Tibial nerve (tissue), 4 donors: ENCODE measurements at regions not wholly inside any gene's neighbourhood (a gene's known extent, or its start where the extent isn't known, plus 50 kb on each side); places are given as distances from the start of the nearest gene placed in this dataset.

Experiments
- DNase-seq, 2 donors: peaks; one replicate each; pipeline ENCODE4 v3.0.0-alpha.2; 2019; ENCODE audit warnings: low spot score in 2 of 2
- H3K27ac ChIP-seq, 4 donors: fragments of 200-600 bp; sonication (generic) in 3 of 4; one replicate each; pipeline ENCODE4 v1.5.1; 2017 to 2019; ENCODE audit warnings: mild to moderate bottlenecking in 1 of 4
- H3K27me3 ChIP-seq, 2 donors: fragments of 200-600 bp; sonication (generic) in 1 of 2; one replicate each; pipeline versions ENCODE4 v1.5.1 to v1.6.0; 2017 to 2019
- H3K36me3 ChIP-seq, 3 donors: fragments of 200-600 bp; sonication (generic); one replicate each; pipeline ENCODE4 v1.5.1; 2018 to 2019
- H3K4me1 ChIP-seq, 4 donors: fragments of 200-600 bp; sonication (generic) in 3 of 4; one replicate each; pipeline ENCODE4 v1.5.1; 2017 to 2019
- H3K4me3 ChIP-seq, 4 donors: fragments of 200-600 bp; sonication (generic) in 3 of 4; one replicate each; pipeline ENCODE4 v1.5.1; 2017 to 2019; ENCODE audit warnings: mild to moderate bottlenecking in 1 of 4, moderate library complexity in 1 of 4
- H3K9me3 ChIP-seq, 4 donors: fragments of 200-600 bp; sonication (generic) in 3 of 4; one replicate each; pipeline ENCODE4 v1.5.1; 2017 to 2019
- CTCF ChIP-seq, 5 experiments: fragments of 200-600 bp in 3 of 5; fragments of 450-650 bp in 2 of 5; sonication (generic) in 3 of 5; IDR thresholded peaks; one replicate each; pipeline ENCODE4 v1.5.1; 2016 to 2019; ENCODE audit warnings: antibody characterized with exemption in 5 of 5, mild to moderate bottlenecking in 3 of 5, moderate library complexity in 2 of 5
- EP300 ChIP-seq, 2 donors: sonication (generic); formaldehyde crosslinking; IDR thresholded peaks; one replicate each; pipeline ENCODE4 v1.6.1; 2017; ENCODE audit warnings: antibody characterized with exemption in 2 of 2, mild to moderate bottlenecking in 1 of 2
- POLR2A ChIP-seq, 2 donors: fragments of 450-650 bp; IDR thresholded peaks; one replicate each; pipeline ENCODE4 v1.6.1; 2017; ENCODE audit warnings: antibody characterized with exemption in 2 of 2, mild to moderate bottlenecking in 2 of 2, moderate library complexity in 2 of 2
- WGBS, 2 donors: methylation state at CpG; one replicate each; pipeline ENCODE4 v1.1.5; 2018; 5-methylcytosine and 5-hydroxymethylcytosine counted together

- Histone ChIP-seq H3K9me3 (no peaks in the 10 kb centered on the region), H3K27ac (no peak overlapping the region), H3K4me1 (no peaks in the 10 kb centered on the region), H3K36me3 (no peaks in the 10 kb centered on the region), H3K4me3 (no peak overlapping the region), H3K27me3 (no peaks in the 10 kb centered on the region)
- WGBS, 2 donors = 46 to 51% methylated on average over 3 of the region's 3 CpGs
- TF ChIP-seq CTCF (IDR thresholded peaks at IDR 0.05) (no peak), EP300 (IDR thresholded peaks at IDR 0.05) (no peak), POLR2A (IDR thresholded peaks at IDR 0.05) (no peak)
- no peak for DNase-seq
These were observed 133.9 kb upstream of the CDH20 start for GRCh38 chr18:61199171-61199848.

GRCh38 chr18:61201511-61201910 is 131.7 kb upstream of the CDH20 start:
- H3K4me3 ChIP-seq = no peak overlapping the region
- WGBS, 2 donors = 34 to 37% methylated on average over 2 of the region's 2 CpGs
- no peaks in the 10 kb centered on the region for H3K4me1 ChIP-seq

GRCh38 chr18:61203151-61203550 is 130.1 kb upstream of the CDH20 start:
- no peaks in the 10 kb centered on the region for H3K4me1 ChIP-seq
- no peaks in the 10 kb centered on the region for H3K27me3 ChIP-seq
- H3K36me3 ChIP-seq = no peaks in the 10 kb centered on the region
- H3K4me3 ChIP-seq = no peak overlapping the region
- DNase-seq = no peak
- 76 to 86% methylated on average over 1 of the region's 1 CpG for WGBS, 2 donors
- no peak overlapping the region for H3K27ac ChIP-seq
- H3K9me3 ChIP-seq = no peaks in the 10 kb centered on the region
- TF ChIP-seq EP300 (IDR thresholded peaks at IDR 0.05) = no peak
- TF ChIP-seq CTCF (IDR thresholded peaks at IDR 0.05) = no peak
- no peak for TF ChIP-seq POLR2A (IDR thresholded peaks at IDR 0.05)

More at GRCh38 chr18:61201511-61201910, 131.7 kb upstream of the CDH20 start:
- TF ChIP-seq CTCF (IDR thresholded peaks at IDR 0.05) = no peak
- TF ChIP-seq POLR2A (IDR thresholded peaks at IDR 0.05) = no peak
- TF ChIP-seq EP300 (IDR thresholded peaks at IDR 0.05) = no peak
- H3K27me3 ChIP-seq = no peaks in the 10 kb centered on the region
- no peaks in the 10 kb centered on the region for H3K36me3 ChIP-seq
- no peaks in the 10 kb centered on the region for H3K9me3 ChIP-seq
- no peak for DNase-seq
- H3K27ac ChIP-seq = no peak overlapping the region

GRCh38 chr18:61209801-61210200 is 123.4 kb upstream of the CDH20 start:
- Histone ChIP-seq H3K36me3 (no peaks in the 10 kb centered on the region), H3K27ac (no peak overlapping the region), H3K4me1 (no peaks in the 10 kb centered on the region), H3K27me3 (no peaks in the 10 kb centered on the region), H3K9me3 (no peaks in the 10 kb centered on the region), H3K4me3 (no peak overlapping the region)
- 72 to 76% methylated on average over 5 of the region's 5 CpGs for WGBS, 2 donors
- TF ChIP-seq POLR2A (IDR thresholded peaks at IDR 0.05) (no peak), EP300 (IDR thresholded peaks at IDR 0.05) (no peak), CTCF (IDR thresholded peaks at IDR 0.05) (no peak)
- DNase-seq = no peak

- no peaks in the 10 kb centered on the region for H3K36me3 ChIP-seq
- no peaks in the 10 kb centered on the region for H3K4me1 ChIP-seq
- H3K27me3 ChIP-seq = no peaks in the 10 kb centered on the region
- no peak overlapping the region for H3K27ac ChIP-seq
- no peak overlapping the region for H3K4me3 ChIP-seq
- H3K9me3 ChIP-seq = no peaks in the 10 kb centered on the region
- DNase-seq = no peak
- TF ChIP-seq POLR2A (IDR thresholded peaks at IDR 0.05) = no peak
- no peak for TF ChIP-seq CTCF (IDR thresholded peaks at IDR 0.05)
- no peak for TF ChIP-seq EP300 (IDR thresholded peaks at IDR 0.05)
- 79 to 86% methylated on average over 6 of the region's 6 CpGs for whole genome bisulfite sequencing, 2 donors
These were observed 117.2 kb upstream of the CDH20 start for GRCh38 chr18:61216051-61216450.
